OCI-M1 (cell line): ENCODE measurements at regions not wholly inside any gene's neighbourhood (a gene's known extent, or its start where the extent isn't known, plus 50 kb on each side); places are given as distances from the start of the nearest gene placed in this dataset.
"Not testable (repeated sequence)": the region's sequence is repeated elsewhere in the genome, so short reads cannot be mapped to it uniquely, and the experiment has no call there.

Experiments used
- DNase-seq: peaks from one replicate; lab custom pipeline; 2025; lab: John Stamatoyannopoulos, UW

DNA sequence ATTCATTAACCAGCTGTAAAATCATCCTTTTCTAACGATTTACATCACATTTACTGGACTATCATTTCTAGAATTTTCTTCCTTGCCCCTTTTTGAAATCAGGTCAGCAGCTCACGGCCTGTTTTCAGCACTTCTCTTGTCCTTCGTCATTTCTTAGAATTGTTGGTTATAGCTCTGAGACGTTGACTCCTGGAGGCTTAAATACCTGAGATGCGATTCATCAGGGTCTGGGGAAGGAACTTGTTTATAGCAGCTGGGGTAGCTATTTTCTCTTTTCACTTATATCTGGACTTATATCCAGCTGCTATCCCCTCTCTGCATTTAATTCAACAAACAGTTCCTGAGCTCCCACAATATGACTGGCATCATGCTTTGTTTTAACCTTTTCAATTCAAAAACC is 338.7 kb upstream of the TNRC6C start:
- DNase-seq = no peak

DNA sequence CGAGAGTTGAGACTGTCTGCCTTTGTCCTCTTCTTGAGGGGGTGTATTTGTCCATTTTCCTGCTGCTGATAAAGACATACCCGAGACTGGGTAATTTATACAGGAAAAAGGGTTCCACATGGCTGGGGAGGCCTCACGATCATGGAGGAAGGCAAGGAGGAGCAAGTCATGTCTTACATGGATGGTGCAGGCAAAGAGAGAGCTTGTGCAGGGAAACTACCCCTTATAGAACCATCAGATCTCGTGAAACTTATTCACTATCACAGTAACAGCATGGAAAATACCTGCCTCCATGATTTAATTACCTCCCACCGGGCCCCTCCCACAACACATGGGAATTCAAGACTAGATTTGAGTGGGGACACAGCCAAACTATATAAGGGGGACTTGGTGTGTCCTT is 338.2 kb upstream of the TNRC6C start:
- no peak for DNase-seq

- not testable (repeated sequence) for DNase-seq
These were observed 336.4 kb upstream of the TNRC6C start for GRCh38 chr17:77622084-77622483.

DNA sequence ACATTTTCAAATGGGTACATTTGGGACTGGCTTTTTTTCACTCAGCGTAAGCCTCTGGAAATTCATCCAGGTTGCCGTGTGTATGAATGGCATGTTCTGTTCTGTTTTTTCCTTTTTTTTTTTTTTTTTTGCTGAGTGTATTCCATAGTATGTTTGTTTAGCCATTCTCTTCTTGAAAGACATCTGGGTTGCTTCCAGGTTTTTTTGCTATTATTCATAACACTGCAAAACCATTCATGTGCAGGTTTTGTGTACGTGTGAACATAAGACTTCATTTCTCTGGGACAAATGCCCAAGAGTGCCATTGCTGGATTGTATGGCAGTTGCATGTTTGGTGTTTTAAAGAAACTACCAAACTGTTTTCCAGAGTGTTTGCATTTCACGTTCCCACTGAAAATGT is 335.9 kb upstream of the TNRC6C start:
- no peak for DNase-seq

DNA sequence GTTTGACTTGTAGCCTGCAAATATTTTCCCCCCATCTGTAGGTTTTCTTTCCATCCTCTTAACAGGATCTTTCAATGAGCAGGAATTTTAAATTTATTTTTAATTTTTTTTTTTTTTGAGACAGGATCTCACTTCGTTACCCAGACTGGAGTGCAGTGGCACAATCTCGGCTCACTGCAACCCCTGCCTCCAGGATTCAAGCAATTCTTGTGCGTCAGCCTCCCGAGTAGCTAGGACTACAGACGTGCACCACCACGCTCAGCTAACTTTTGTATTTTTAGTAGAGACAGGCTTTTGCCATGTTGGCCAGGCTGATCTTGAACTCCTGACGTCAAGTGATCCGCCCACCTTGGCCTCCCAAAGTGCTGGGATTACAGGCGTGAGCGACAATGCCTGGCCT is 335.2 kb upstream of the TNRC6C start:
- DNase-seq = not testable (repeated sequence)

- DNase-seq = no peak
These were observed 330.5 kb upstream of the TNRC6C start for GRCh38 chr17:77628035-77628434.

DNA sequence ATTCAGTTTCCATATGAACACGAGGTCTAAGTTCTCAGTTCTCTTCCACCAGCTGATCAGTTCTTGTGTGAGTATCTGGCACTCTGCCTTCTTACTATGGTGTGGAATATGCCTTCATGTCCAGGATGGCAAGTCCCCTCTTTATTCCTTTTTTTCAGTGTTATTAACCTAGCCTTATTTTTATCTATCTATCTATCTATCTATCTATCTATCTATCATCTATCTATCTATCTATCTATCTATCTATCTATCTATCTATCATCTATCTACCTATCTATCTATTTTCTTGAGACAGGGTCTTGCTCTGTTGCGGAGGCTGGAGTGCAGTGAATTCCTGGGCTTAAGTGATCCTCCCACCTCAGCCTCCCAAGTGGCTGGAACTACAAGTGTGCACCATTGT is 329.2 kb upstream of the TNRC6C start:
- DNase-seq = not testable (repeated sequence)

DNA sequence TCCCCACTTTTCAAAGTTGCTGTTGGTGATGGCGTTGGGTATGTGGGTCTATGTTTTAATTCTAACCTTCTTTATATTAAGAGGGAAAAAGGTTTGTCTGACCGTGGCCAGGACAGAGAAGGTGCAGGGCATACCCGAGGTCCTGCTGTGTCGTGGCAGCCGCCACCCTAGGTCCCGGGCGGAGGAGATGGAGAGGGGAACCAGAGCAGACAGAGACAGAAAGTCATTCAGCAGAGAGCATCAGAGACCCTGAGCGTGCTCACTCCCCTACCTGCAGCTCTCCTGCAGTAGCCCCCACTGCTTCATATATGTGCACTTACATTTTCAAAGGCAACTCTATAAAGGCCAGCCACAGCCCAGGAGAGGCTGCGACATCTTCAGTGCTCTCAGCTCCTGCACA is 327.2 kb upstream of the TNRC6C start:
- no peak for DNase-seq

DNA sequence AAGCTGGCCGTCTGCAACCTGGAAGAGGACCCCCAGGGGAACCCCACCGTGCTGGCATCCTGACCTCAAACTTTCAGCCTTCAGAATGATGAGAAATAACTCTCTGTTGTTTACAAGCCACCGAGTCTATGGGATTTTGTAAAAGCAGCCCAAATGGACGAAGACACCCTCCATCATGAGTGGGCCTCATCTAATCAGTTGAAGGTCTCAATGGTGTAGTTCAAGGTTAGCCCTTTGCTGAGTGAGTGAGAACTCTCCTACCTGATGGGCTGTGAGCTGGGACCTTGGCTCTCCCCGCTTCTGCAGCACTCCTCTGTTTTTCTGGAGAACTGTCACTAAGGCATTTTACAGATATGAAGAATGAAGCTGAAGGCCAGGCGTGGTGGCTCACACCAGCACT is 325.9 kb upstream of the TNRC6C start:
- no peak for DNase-seq

- no peak for DNase-seq
These were observed 323.8 kb upstream of the TNRC6C start for GRCh38 chr17:77634710-77635109.

- DNase-seq = no peak
These were observed 323.3 kb upstream of the TNRC6C start for GRCh38 chr17:77635176-77635575.

DNA sequence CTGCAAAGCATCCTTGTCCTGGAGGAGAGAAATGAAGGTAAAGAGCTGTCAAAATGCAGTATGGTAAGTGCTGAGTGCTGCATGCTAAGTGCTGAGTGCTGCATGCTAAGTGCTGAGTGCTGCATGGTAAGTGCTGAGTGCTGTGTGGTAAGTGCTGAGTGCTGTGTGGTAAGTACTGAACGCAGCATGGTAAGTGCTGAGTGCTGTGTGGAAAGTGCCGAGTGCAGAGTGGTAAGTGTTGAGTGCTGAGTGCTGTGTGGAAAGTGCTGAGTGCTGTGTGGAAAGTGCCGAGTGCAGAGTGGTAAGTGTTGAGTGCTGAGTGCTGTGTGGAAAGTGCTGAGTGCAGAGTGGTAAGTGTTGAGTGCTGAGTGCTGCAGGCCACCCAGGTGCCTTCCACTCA is 322.7 kb upstream of the TNRC6C start:
- not testable (repeated sequence) for DNase-seq

DNA sequence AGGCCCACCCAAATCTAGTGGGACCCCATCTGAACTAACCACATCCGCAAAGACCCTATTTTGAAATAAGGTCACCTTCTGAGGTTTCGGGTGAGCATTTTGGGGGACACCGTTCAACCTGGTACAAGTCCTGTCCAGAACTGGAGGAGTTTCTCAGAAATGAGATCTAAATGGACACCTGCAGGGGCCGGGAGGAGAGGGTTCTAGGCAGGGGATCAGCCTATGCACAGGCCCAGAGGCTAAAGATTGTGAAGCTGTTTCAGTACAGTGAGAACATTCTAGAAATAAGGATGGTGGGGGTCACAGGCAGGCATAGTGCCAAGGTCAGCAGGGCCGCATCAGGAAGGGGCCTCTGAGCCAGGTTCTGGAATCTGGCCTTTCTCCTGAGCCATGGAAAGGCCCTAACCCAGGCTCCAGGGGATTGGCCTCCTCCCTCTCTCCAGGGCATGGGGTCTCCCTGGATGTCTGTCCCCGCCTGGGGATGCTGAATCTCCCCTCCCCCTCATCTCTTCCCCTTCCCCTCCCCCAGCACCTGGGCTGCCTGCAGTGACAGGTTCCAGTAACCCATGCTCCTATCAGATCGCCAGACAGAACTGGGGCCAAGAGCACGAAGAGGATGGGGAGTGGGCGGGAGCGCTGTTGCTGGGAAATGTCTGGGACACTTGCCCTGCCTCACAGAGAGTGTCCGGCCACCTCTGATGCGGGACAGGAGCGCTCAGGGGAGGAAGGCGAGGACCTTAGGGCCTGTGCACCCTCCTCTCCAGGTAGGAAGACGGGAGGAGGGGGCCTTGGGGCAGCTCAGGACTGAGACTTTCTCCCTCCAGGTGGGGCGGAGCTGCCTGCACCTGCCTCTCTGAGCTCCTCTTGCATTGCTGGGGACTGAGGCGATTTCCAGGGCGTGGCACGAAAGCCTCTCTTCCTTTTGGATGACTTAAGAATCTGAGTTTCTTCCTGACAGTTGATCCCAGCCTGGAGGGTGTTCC is 321.4 kb upstream of the TNRC6C start:
- no peak for DNase-seq

- no peak for DNase-seq
These were observed 320.5 kb upstream of the TNRC6C start for GRCh38 chr17:77637818-77638575.

- no peak for DNase-seq
These were observed 318.3 kb upstream of the TNRC6C start for GRCh38 chr17:77640252-77640651.

- DNase-seq = no peak
These were observed 317.4 kb upstream of the TNRC6C start for GRCh38 chr17:77640916-77641605.

- no peak for DNase-seq
These were observed 316.8 kb upstream of the TNRC6C start for GRCh38 chr17:77641718-77642117.

GRCh38 chr17:77644181-77645071 is 314.1 kb upstream of the TNRC6C start:
- no peak for DNase-seq

GRCh38 chr17:77645072-77646045 is 313.1 kb upstream of the TNRC6C start:
- DNase-seq = peak; percentile 4

DNA sequence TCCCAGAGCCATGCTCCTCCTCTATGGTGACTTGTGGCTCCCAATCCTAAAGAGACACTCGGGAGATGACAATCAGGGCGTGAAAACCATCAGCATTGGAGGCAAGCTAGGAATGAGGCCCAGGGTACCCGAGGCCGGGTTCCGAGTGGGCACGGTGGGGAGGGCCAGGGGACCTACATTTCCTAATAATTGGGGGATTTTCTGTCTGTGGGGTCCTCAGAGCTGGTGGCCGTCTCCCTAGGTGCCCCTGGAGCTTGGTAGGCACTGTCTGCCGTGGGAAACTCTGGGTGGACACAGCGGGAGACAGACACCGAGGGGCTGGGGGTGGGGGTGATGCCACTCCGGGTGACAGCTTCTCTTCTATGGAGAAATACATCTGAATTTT is 312.5 kb upstream of the TNRC6C start:
- no peak for DNase-seq
